Ishikawa (cell line): ENCODE measurements at regions not wholly inside any gene's neighbourhood (a gene's known extent, or its start where the extent isn't known, plus 50 kb on each side); places are given as distances from the start of the nearest gene placed in this dataset.

ENCODE experiments used
- CEBPB ChIP-seq: IDR thresholded peaks from 2 replicates; pipeline ENCODE4 v1.6.1; 2012
- CREB1 ChIP-seq: IDR thresholded peaks from 2 replicates; pipeline ENCODE4 v1.6.1; 2012; ENCODE audit warnings: low read depth
- EP300 ChIP-seq: IDR thresholded peaks from 2 replicates; pipeline ENCODE4 v1.6.1; 2012; ENCODE audit warnings: borderline replicate concordance
- FOXM1 ChIP-seq: IDR thresholded peaks from 2 replicates; pipeline ENCODE4 v1.6.1; 2012; ENCODE audit warnings: low read depth, borderline replicate concordance
- MAX ChIP-seq: IDR thresholded peaks from 2 replicates; pipeline ENCODE4 v1.6.1; 2012
- NFIC ChIP-seq: IDR thresholded peaks from 2 replicates; pipeline ENCODE4 v1.6.1; 2012
- RAD21 ChIP-seq: IDR thresholded peaks from 2 replicates; pipeline ENCODE4 v1.6.1; 2012; ENCODE audit warnings: low read depth
- REST ChIP-seq: IDR thresholded peaks from 2 replicates; pipeline ENCODE4 v1.6.1; 2012; ENCODE audit warnings: low read depth, mild to moderate bottlenecking
- TAF1 ChIP-seq: IDR thresholded peaks from 2 replicates; pipeline ENCODE4 v1.6.1; 2012; ENCODE audit warnings: low read depth, mild to moderate bottlenecking
- TEAD4 ChIP-seq: IDR thresholded peaks from 2 replicates; pipeline ENCODE4 v1.6.1; 2012
- USF1 ChIP-seq: IDR thresholded peaks from 2 replicates; pipeline ENCODE4 v1.6.1; 2012
- YY1 ChIP-seq: IDR thresholded peaks from 2 replicates; pipeline ENCODE4 v1.6.1; 2012; ENCODE audit warnings: low read depth
- ZBTB7A ChIP-seq: IDR thresholded peaks from 2 replicates; pipeline ENCODE4 v1.6.1; 2012; ENCODE audit warnings: low read depth

GRCh38 chr17:62888148-62888547 is 77.9 kb upstream of the TANC2 start:
- TF ChIP-seq TEAD4 (no peak), TAF1 (no peak), ZBTB7A (no peak), EP300 (no peak), REST (no peak), RAD21 (no peak), NFIC (no peak), MAX (no peak), FOXM1 (no peak), CREB1 (no peak), YY1 (no peak), CEBPB (no peak), USF1 (no peak)
